B cell (primary cell): ENCODE measurements at regions not wholly inside any gene's neighbourhood (a gene's known extent, or its start where the extent isn't known, plus 50 kb on each side); places are given as distances from the start of the nearest gene placed in this dataset.
"Not testable (repeated sequence)": the region's sequence is repeated elsewhere in the genome, so short reads cannot be mapped to it uniquely, and the experiment has no call there.

ENCODE experiments used
- EZH2 ChIP-seq: IDR thresholded peaks from 2 replicates; pipeline ENCODE4 v1.6.1; 2012; ENCODE audit warnings: borderline replicate concordance, low read depth, mild to moderate bottlenecking, moderate library complexity, low read length; ENCODE audit not compliant: insufficient read depth, poor library complexity, severe bottlenecking
- TF ChIP-seq, protein P1 (sequence below): fragments of 200-600 bp; IDR thresholded peaks from one replicate; pipeline ENCODE4 v1.8.0; 2022; ENCODE audit warnings: antibody characterized with exemption, mild to moderate bottlenecking

DNA sequence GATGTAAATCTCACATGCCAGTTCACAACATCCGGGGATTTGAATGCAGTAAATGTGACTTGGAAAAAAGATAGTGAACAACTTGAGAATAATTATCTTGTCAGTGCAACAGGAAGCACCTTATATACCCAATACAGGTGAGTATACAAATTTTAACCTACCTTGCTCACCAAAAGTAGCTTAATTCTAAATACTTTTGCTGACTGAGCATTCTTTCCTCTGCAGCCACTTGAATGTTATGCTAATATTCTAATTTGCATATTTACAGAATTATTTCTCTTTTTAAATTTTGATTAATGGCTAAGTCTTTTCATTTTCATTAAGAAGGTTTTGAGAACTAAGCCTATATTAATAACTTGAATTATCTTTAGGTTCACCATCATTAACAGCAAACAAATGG lies 371.8 kb downstream of the SRGAP2C start:
- TF ChIP-seq EZH2, result not testable (repeated sequence)
- TF ChIP-seq, protein P1, sequence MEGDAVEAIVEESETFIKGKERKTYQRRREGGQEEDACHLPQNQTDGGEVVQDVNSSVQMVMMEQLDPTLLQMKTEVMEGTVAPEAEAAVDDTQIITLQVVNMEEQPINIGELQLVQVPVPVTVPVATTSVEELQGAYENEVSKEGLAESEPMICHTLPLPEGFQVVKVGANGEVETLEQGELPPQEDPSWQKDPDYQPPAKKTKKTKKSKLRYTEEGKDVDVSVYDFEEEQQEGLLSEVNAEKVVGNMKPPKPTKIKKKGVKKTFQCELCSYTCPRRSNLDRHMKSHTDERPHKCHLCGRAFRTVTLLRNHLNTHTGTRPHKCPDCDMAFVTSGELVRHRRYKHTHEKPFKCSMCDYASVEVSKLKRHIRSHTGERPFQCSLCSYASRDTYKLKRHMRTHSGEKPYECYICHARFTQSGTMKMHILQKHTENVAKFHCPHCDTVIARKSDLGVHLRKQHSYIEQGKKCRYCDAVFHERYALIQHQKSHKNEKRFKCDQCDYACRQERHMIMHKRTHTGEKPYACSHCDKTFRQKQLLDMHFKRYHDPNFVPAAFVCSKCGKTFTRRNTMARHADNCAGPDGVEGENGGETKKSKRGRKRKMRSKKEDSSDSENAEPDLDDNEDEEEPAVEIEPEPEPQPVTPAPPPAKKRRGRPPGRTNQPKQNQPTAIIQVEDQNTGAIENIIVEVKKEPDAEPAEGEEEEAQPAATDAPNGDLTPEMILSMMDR, result not testable (repeated sequence)
